ENCODE measurements at regions not wholly inside any gene's neighbourhood (a gene's known extent, or its start where the extent isn't known, plus 50 kb on each side); places are given as distances from the start of the nearest gene placed in this dataset.

DNA sequence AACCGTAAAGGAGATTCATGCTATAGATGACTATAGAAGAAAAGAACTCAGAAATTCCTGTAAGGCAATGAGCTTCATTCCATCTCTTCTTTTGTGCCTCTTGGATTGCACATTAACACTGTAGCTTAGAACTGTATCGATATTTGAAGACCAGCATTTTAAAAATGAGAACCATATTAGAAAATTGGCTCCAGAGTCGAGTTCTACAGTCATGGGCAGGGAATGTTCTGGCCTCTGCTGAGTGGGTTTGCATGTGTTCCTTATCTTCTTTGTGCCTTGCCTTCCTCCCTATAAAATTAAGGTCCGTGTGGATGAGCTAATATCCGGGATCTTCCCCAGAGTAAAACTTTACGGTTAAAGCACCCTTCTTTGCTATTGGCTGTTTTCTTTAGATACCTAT lies 77.4 kb upstream of the PLCL2 start:
- H3K27ac Mint-ChIP-seq = no peak overlapping the region
- H3K79me2 ChIP-seq (replicated peaks; ENCODE audit: insufficient read depth) = no peaks in the 10 kb centered on the region
- H3K27ac ChIP-seq (ENCODE audit: low read depth) = no peak overlapping the region
- peaks cover 3% of the 10 kb centered on the region; the same call in 1 of the 3 replicates for H3K36me3 Mint-ChIP-seq (ENCODE audit: low read depth)
- H2AFZ ChIP-seq = peak overlapping the region; percentile 77; the same call in 1 of the 2 replicates
- peaks cover 26% of the 10 kb centered on the region for H3K4me1 Mint-ChIP-seq
- no peak overlapping the region for H3K4me3 ChIP-seq
- no peak for DNase-seq (ENCODE audit: low spot score)
- H3K9me2 ChIP-seq (ENCODE audit: insufficient read depth) = peaks cover 20% of the 10 kb centered on the region; the same call in 1 of the 2 replicates
- no peaks in the 10 kb centered on the region for H3K27me3 ChIP-seq (ENCODE audit: insufficient read depth)
- no peaks in the 10 kb centered on the region for H3K27me3 Mint-ChIP-seq (ENCODE audit: insufficient read depth, low read depth, poor library complexity)
- no peak overlapping the region for H3K4me2 ChIP-seq
- no peak for TF ChIP-seq CTCF (conservative IDR thresholded peaks at IDR 0.05; ENCODE audit: low read depth in 2 of 2)
- TF ChIP-seq ZNF462 (CRISPR knock-in tag; IDR thresholded peaks at IDR 0.05) = no peak
- TF ChIP-seq EZH2 (IDR thresholded peaks at IDR 0.05; ENCODE audit: low read depth, unreplicated experiment) = no peak
- no peak for TF ChIP-seq EZH2phosphoT487 (IDR thresholded peaks at IDR 0.05; ENCODE audit: unreplicated experiment)
- TF ChIP-seq NANOG (IDR thresholded peaks at IDR 0.05; ENCODE audit: borderline replicate concordance) = no peak
- no peak for TF ChIP-seq POLR2AphosphoS5 (IDR thresholded peaks at IDR 0.05; ENCODE audit: low read depth)
- TF ChIP-seq JUNB (IDR thresholded peaks at IDR 0.05; ENCODE audit: unreplicated experiment) = no peak
- no peak for TF ChIP-seq ZNF114 (CRISPR knock-in tag; IDR thresholded peaks at IDR 0.05)
- TF ChIP-seq ZNF331 (CRISPR knock-in tag; IDR thresholded peaks at IDR 0.05; ENCODE audit: low read depth) = no peak
- TF ChIP-seq, protein P1, sequence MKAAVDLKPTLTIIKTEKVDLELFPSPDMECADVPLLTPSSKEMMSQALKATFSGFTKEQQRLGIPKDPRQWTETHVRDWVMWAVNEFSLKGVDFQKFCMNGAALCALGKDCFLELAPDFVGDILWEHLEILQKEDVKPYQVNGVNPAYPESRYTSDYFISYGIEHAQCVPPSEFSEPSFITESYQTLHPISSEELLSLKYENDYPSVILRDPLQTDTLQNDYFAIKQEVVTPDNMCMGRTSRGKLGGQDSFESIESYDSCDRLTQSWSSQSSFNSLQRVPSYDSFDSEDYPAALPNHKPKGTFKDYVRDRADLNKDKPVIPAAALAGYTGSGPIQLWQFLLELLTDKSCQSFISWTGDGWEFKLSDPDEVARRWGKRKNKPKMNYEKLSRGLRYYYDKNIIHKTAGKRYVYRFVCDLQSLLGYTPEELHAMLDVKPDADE (IDR thresholded peaks at IDR 0.05) = no peak
- TF ChIP-seq REST (IDR thresholded peaks at IDR 0.05; ENCODE audit: unreplicated experiment) = no peak
- TF ChIP-seq CREB1 (CRISPR knock-in tag; IDR thresholded peaks at IDR 0.05; ENCODE audit: low read depth) = no peak
- TF ChIP-seq STAT1 (IDR thresholded peaks at IDR 0.05; ENCODE audit: unreplicated experiment) = no peak
- no peak overlapping the region for H3K4me3 Mint-ChIP-seq
- no peaks in the 10 kb centered on the region; the same call in 1 of the 2 replicates for H3K36me3 ChIP-seq (ENCODE audit: insufficient read depth)
- peaks cover 25% of the 10 kb centered on the region for H3K4me1 ChIP-seq (ENCODE audit: insufficient read depth)
- H3F3A ChIP-seq (replicated peaks; ENCODE audit: low read depth) = no peaks in the 10 kb centered on the region
- peaks cover 4% of the 10 kb centered on the region; the same call in 2 of the 3 replicates for H3K9me3 Mint-ChIP-seq
- no peaks in the 10 kb centered on the region for H4K20me1 ChIP-seq (replicated peaks; ENCODE audit: insufficient read depth)
- no peak for ATAC-seq

Measured in GM23338 (cell line).